IMR-90 (cell line): ENCODE measurements at regions not wholly inside any gene's neighbourhood (a gene's known extent, or its start where the extent isn't known, plus 50 kb on each side); places are given as distances from the start of the nearest gene placed in this dataset.
A peak's percentile ranks its signal among the peaks of the same experiment; 100 is the strongest.

Experiments used
- ATAC-seq: fragments of 200-7000 bp; cut with Tn5 transposase; 2 replicates; pipeline ENCODE4 v1.9.1; 2020; ENCODE audit warnings: low read depth, mild to moderate bottlenecking, moderate library complexity
- BruUV-seq: library from RNA; stranded (reverse); fragments of 400-500 nt; replicated peaks from 2 replicates; lab custom pipeline; 2021; lab: Mats Ljungman, UMichigan
- CTCF ChIA-PET: fragments of 300-600 bp; formaldehyde crosslinking; extraction: SDS; loops from one replicate; lab custom pipeline; 2021; ENCODE audit warnings: antibody characterized with exemption; lab: Yijun Ruan, JAX
- POLR2A ChIA-PET: fragments of 300-600 bp; sonication (Branson Sonifier 250); formaldehyde crosslinking; loops from one replicate; lab custom pipeline; 2022; ENCODE audit warnings: antibody characterized with exemption; ENCODE audit not compliant: unreplicated experiment; lab: Charles Lee
- DNase-seq: peaks from one replicate; pipeline ENCODE4 v3.0.0; 2013
- H2AFZ ChIP-seq: replicated peaks from 2 replicates; pipeline ENCODE3; 2013; ENCODE audit warnings: low read length, mild to moderate bottlenecking; ENCODE audit not compliant: poor library complexity
- H2AK5ac ChIP-seq: 2 replicates; pipeline ENCODE4 v1.6.1; 2013; ENCODE audit warnings: low read depth, low read length, inconsistent platforms
- H2AK9ac ChIP-seq: replicated peaks from 2 replicates; pipeline ENCODE3; 2013; ENCODE audit warnings: mild to moderate bottlenecking, low read depth, low read length, moderate library complexity; ENCODE audit not compliant: poor library complexity
- H2BK120ac ChIP-seq: 2 replicates; pipeline ENCODE4 v1.6.1; 2013; ENCODE audit warnings: low read depth, low read length, inconsistent platforms
- H2BK15ac ChIP-seq: 3 replicates; pipeline ENCODE4 v1.6.1; 2013; ENCODE audit warnings: low read depth, low read length, inconsistent platforms
- H2BK20ac ChIP-seq: 2 replicates; pipeline ENCODE4 v1.6.1; 2013; ENCODE audit warnings: low read depth, mild to moderate bottlenecking, inconsistent platforms, low read length, moderate library complexity
- H2BK5ac ChIP-seq: 2 replicates; pipeline ENCODE4 v1.6.1; 2013; ENCODE audit warnings: mild to moderate bottlenecking, low read depth, low read length, inconsistent platforms; ENCODE audit not compliant: poor library complexity, severe bottlenecking
- H3K14ac ChIP-seq: replicated peaks from 2 replicates; pipeline ENCODE4 v1.6.1; 2013; ENCODE audit warnings: low read depth, low read length, inconsistent platforms
- H3K18ac ChIP-seq: 2 replicates; pipeline ENCODE4 v1.6.1; 2013; ENCODE audit warnings: low read depth, low read length, control low read depth
- H3K23ac ChIP-seq: 2 replicates; pipeline ENCODE4 v1.6.1; 2013; ENCODE audit warnings: low read depth, low read length, inconsistent platforms
- H3K27ac ChIP-seq: 2 replicates; pipeline ENCODE4 v1.5.1; 2013; ENCODE audit warnings: mild to moderate bottlenecking, control low read depth, low read length; ENCODE audit not compliant: insufficient read depth
- H3K27me3 ChIP-seq: 2 replicates; pipeline ENCODE4 v1.6.1; 2013; ENCODE audit warnings: low read length; ENCODE audit not compliant: control insufficient read depth, insufficient read depth
- H3K36me3 ChIP-seq: 2 replicates; pipeline ENCODE4 v1.6.1; 2013; ENCODE audit warnings: low read length, mixed read lengths; ENCODE audit not compliant: control insufficient read depth, insufficient read depth
- H3K4ac ChIP-seq: 2 replicates; pipeline ENCODE4 v1.6.1; 2013; ENCODE audit warnings: low read depth, low read length, inconsistent platforms
- H3K4me1 ChIP-seq: 2 replicates; pipeline ENCODE4 v1.6.1; 2013; ENCODE audit warnings: low read length, mixed read lengths; ENCODE audit not compliant: control insufficient read depth, insufficient read depth
- H3K4me2 ChIP-seq: 2 replicates; pipeline ENCODE4 v1.6.1; 2013; ENCODE audit warnings: low read depth, mild to moderate bottlenecking, control low read depth, low read length, moderate library complexity
- H3K4me3 ChIP-seq: 2 replicates; pipeline ENCODE4 v1.5.1; 2013; ENCODE audit warnings: low read depth, mild to moderate bottlenecking, control low read depth, low read length, moderate library complexity; ENCODE audit not compliant: insufficient read depth
- H3K56ac ChIP-seq: 2 replicates; pipeline ENCODE4 v1.6.1; 2013; ENCODE audit warnings: low read length, inconsistent platforms; ENCODE audit not compliant: insufficient read depth; ENCODE audit errors: extremely low read depth
- H3K79me1 ChIP-seq, 2 experiments: 2 replicates each; pipeline ENCODE4 v1.6.1; 2013; ENCODE audit warnings: low read length in 2 of 2, inconsistent platforms in 1 of 2, low read depth in 1 of 2
- H3K9ac ChIP-seq: 2 replicates; pipeline ENCODE4 v1.6.1; 2013; ENCODE audit warnings: low read depth, low read length, control low read depth
- H3K9me1 ChIP-seq: 2 replicates; pipeline ENCODE4 v1.6.1; 2013; ENCODE audit warnings: low read length, inconsistent platforms; ENCODE audit not compliant: insufficient read depth
- H3K9me3 ChIP-seq: 2 replicates; pipeline ENCODE4 v1.6.1; 2013; ENCODE audit warnings: low read length; ENCODE audit not compliant: control insufficient read depth, insufficient read depth
- H4K20me1 ChIP-seq: 2 replicates; pipeline ENCODE4 v1.6.1; 2013; ENCODE audit warnings: low read length, inconsistent platforms; ENCODE audit not compliant: insufficient read depth
- H4K5ac ChIP-seq: 2 replicates; pipeline ENCODE4 v1.6.1; 2013; ENCODE audit warnings: mild to moderate bottlenecking, low read depth, low read length, control low read depth
- H4K8ac ChIP-seq, 2 experiments: 2 replicates each; pipeline ENCODE4 v1.6.1; 2013; ENCODE audit warnings: low read depth in 2 of 2, low read length in 2 of 2, control low read depth in 1 of 2, inconsistent platforms in 1 of 2
- H4K91ac ChIP-seq: 2 replicates; pipeline ENCODE4 v1.6.1; 2013; ENCODE audit warnings: low read depth, low read length, inconsistent platforms; ENCODE audit not compliant: insufficient read depth
- BHLHE40 ChIP-seq: fragments of 150-350 bp; IDR thresholded peaks from 2 replicates; pipeline ENCODE4 v1.6.1; 2016; ENCODE audit warnings: mild to moderate bottlenecking, low read depth, low read length
- CEBPB ChIP-seq: IDR thresholded peaks from 2 replicates; pipeline ENCODE4 v1.6.1; 2012; ENCODE audit warnings: low read depth, low read length, improper control_type of control experiment
- ELK1 ChIP-seq: fragments of 150-350 bp; IDR thresholded peaks from 2 replicates; pipeline ENCODE4 v1.6.1; 2016; ENCODE audit warnings: low read depth, mild to moderate bottlenecking, low read length, moderate library complexity, borderline replicate concordance
- FOS ChIP-seq: fragments of 150-350 bp; IDR thresholded peaks from 2 replicates; pipeline ENCODE4 v1.6.1; 2016; ENCODE audit warnings: low read depth, low read length
- MAFK ChIP-seq: IDR thresholded peaks from 2 replicates; pipeline ENCODE4 v1.6.1; 2012; ENCODE audit warnings: low read depth, low read length, improper control_type of control experiment
- MAZ ChIP-seq: IDR thresholded peaks from 2 replicates; pipeline ENCODE4 v1.6.1; 2012; ENCODE audit warnings: low read depth, mild to moderate bottlenecking, low read length, improper control_type of control experiment, moderate library complexity, borderline replicate concordance
- MXI1 ChIP-seq: IDR thresholded peaks from 2 replicates; pipeline ENCODE4 v1.6.1; 2012; ENCODE audit warnings: low read depth, mild to moderate bottlenecking, low read length, moderate library complexity, borderline replicate concordance
- POLR2A ChIP-seq: IDR thresholded peaks from 2 replicates; pipeline ENCODE4 v1.6.1; 2012; ENCODE audit warnings: mild to moderate bottlenecking, low read depth, low read length
- RAD21 ChIP-seq: IDR thresholded peaks from 2 replicates; pipeline ENCODE4 v1.6.1; 2012; ENCODE audit warnings: low read length, improper control_type of control experiment
- RCOR1 ChIP-seq: IDR thresholded peaks from 2 replicates; pipeline ENCODE4 v1.6.1; 2012; ENCODE audit warnings: mild to moderate bottlenecking, low read length, improper control_type of control experiment; ENCODE audit not compliant: insufficient replicate concordance
- SMC3 ChIP-seq: fragments of 150-350 bp; IDR thresholded peaks from 2 replicates; pipeline ENCODE4 v1.6.1; 2016; ENCODE audit warnings: low read depth, mild to moderate bottlenecking, antibody characterized with exemption, low read length, moderate library complexity
- USF2 ChIP-seq: fragments of 150-350 bp; IDR thresholded peaks from 2 replicates; pipeline ENCODE4 v1.6.1; 2017; ENCODE audit warnings: mild to moderate bottlenecking, antibody characterized with exemption, low read length, low read depth
- WGBS, 2 experiments: methylation state at CpG; one replicate each; pipeline versions ENCODE4 v1.1.5 to v1.1.7; 2013; ENCODE audit warnings: missing lambda C conversion rate in 2 of 2; ENCODE audit not compliant: insufficient read length in 1 of 2; ENCODE audit errors: extremely low coverage in 2 of 2; 5-methylcytosine and 5-hydroxymethylcytosine counted together
- dilution Hi-C: fragments of 300-500 bp; cut with HindIII; formaldehyde crosslinking; loops from one replicate; pipeline ENCODE4 v1.14.3; 2018; ENCODE audit warnings: low sequenced_read_pairs; ENCODE audit not compliant: unreplicated experiment
- in situ Hi-C: fragments of 300-500 bp; cut with MboI; formaldehyde crosslinking; loops from 3 replicates; pipeline ENCODE4 v1.14.3; 2019; ENCODE audit warnings: low sequenced_read_pairs, inconsistent platforms, mixed read lengths
- intact Hi-C: fragments of 100-400 bp; cut with micrococcal nuclease; formaldehyde crosslinking; loops from 2 replicates; pipeline ENCODE4 v1.10.0; 2022

GRCh38 chr13:107864543-107865317, 350.6 kb downstream of the LIG4 start:
- Histone ChIP-seq H2BK120ac (no peak overlapping the region), H3K36me3 (no peaks in the 10 kb centered on the region), H2BK5ac (no peak overlapping the region), H3K14ac (no peak overlapping the region; the same call in 1 of the 2 replicates), H2AK5ac (no peak overlapping the region), H3K18ac (no peak overlapping the region), H3K4me2 (peak overlapping the region; percentile 89), H2BK20ac (no peak overlapping the region), H2BK15ac (no peak overlapping the region), H3K4me3 (peak overlapping the region; percentile 92), H3K4me1 (no peaks in the 10 kb centered on the region), H3K56ac (no peak overlapping the region), H2AK9ac (no peak overlapping the region), H3K9me1 (peaks cover 3% of the 10 kb centered on the region; the same call in 1 of the 2 replicates), H3K9me3 (no peaks in the 10 kb centered on the region), H3K9ac (peak overlapping the region; percentile 19; the same call in 1 of the 2 replicates), H4K20me1 (peaks cover 39% of the 10 kb centered on the region), H3K4ac (no peak overlapping the region), H3K27me3 (no peaks in the 10 kb centered on the region), H2AFZ (no peak overlapping the region), H4K5ac (no peak overlapping the region), H4K91ac (no peak overlapping the region), H4K8ac (no peak overlapping the region), H3K23ac (peak overlapping the region; percentile 76; the same call in 1 of the 2 replicates), H3K79me1 (peaks cover 9 to 37% of the 10 kb centered on the region in 2 experiments; a peak in 2 of 4 replicates), H3K27ac (no peak overlapping the region)
- intact Hi-C loops (loop anchor here (5.0 to 10.0 kb wide), 5 partner anchors 190 to 412 kb away; no protein-coding TSS in a partner anchor), in situ Hi-C loops (loop anchor here (5.0 kb wide), 2 partner anchors 492 to 652 kb away; no protein-coding TSS in a partner anchor), dilution Hi-C loops (no loop called here)
- BruUV-seq: no TSS peak
- ATAC-seq (no peak), DNase-seq (peak; percentile 86)
- TF ChIP-seq SMC3 (0 out of 2 replicates have a peak, but pooled peaks have one; percentile 13), BHLHE40 (no peak), CEBPB (no peak), MXI1 (peak; percentile 69; the same call in 1 of the 2 replicates), MAZ (no peak), POLR2A (no peak), FOS (no peak), ELK1 (no peak), RCOR1 (peak; percentile 49), USF2 (no peak), RAD21 (no peak), MAFK (no peak)
- CTCF ChIA-PET: no interaction called here
- WGBS, 2 experiments: 37% methylated on average over 2 of the region's 10 CpGs; no CpG with 5 or more reads in 1 of the 2 experiments
- POLR2A ChIA-PET: interaction anchor here (0.6 kb wide), 1 partner anchor 606 kb away, joined by 3 read pairs; no protein-coding TSS in a partner anchor
